Activated T-cell treated with anti-CD3 and anti-CD28 coated beads, Interleukin-2, amount 50 U/mL, for 48 hours (primary cell): ENCODE measurements at regions not wholly inside any gene's neighbourhood (a gene's known extent, or its start where the extent isn't known, plus 50 kb on each side); places are given as distances from the start of the nearest gene placed in this dataset.

ENCODE experiments used
- DNase-seq, 2 experiments: peaks; one replicate each; pipeline ENCODE4 v3.0.0-alpha.2; 2020

DNA sequence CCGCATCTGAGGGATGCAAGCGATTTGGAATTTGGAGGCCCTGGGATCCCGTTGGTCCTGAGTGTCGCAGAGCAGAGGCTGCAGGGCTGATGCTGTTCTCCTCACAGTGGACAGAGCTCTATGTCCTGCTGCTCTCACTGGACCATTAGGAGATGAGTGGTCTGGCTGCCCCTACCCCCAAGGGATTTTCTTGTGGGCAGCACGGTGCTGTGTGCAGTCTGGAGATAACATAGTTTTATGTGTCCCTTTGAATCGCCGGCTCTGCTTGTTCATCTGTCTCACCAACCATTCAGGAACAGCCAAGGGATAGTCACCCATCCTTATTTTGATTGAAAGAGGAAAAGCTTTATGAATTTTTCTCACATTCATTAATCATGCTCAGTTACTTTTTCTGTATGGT, 49.9 kb downstream of the CHRM3 start:
- no peak for DNase-seq

DNA sequence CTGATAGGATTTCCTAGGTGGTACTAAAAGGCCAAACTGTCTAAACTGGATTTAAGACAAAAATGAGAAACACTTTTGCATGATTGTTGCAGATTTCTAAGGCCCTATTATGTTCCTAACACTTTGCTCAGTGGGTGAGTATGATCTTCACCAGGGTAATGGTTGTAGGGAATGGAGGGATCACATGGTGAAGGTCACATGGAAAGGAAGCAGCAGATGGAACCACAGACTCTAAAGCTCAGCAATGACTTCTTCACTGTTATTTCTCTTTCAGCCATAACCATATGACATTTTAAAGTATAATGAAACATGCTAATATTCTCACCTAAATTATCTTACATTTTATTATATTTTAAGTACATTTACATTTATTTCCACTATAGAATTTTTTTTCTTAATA, 51.5 kb downstream of the CHRM3 start:
- no peak for DNase-seq

DNA sequence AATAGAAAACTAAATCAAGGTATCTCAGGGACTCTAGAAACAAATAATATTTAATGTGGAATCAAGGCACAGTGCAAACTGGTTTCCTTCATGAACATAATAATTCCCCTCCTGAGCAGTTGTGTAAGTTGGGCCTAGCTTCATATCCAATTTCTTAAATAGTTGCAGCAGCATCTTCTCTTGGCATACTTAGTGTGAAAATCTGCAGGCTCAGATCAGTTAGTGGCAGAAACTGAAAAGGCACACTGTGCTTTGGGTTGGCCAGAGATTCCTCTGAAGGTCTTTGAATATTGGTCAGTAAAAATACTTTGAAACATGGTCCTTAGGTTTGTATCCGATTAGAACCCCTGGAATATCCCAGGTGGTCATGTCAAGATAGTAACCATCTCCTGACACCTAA, 52.5 kb downstream of the CHRM3 start:
- no peak for DNase-seq

DNA sequence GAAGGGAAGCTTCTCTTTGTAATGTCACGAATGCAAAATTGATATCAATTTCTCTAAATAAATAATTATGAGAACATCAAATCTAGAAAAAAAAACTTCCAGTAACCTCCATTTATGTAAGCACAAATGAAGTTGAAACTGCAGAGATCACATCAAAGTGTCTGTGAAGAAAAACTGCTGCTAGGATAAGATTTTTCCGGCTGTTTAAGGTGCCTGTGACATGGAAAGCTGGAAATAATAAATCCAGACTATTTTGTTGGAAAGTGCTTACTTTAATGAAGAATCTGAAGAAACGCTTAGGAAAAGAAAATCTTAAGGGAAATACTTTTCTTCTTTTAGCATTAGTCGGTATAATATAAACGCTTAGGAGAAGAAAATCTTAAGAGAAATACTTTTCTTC, 57.0 kb downstream of the CHRM3 start:
- no peak for DNase-seq

DNA sequence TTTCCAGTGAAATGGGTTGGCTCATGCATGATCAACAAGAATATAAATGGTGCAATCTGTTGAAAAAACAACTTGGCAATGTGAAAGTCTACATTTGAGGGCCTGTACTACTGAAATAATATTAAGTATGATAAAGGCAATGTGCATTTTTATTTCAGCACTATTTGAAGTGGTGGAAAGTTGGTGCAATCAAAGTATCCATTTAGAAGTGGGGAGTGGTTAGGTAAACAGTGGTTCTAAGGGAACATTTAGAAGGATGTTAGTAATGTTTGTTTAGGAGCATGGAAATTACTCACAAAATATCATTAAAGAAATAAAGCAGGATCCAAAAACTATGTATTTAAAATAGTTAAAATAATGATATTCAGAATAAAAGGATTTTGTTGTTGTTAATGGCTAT, 60.2 kb downstream of the CHRM3 start:
- no peak for DNase-seq

DNA sequence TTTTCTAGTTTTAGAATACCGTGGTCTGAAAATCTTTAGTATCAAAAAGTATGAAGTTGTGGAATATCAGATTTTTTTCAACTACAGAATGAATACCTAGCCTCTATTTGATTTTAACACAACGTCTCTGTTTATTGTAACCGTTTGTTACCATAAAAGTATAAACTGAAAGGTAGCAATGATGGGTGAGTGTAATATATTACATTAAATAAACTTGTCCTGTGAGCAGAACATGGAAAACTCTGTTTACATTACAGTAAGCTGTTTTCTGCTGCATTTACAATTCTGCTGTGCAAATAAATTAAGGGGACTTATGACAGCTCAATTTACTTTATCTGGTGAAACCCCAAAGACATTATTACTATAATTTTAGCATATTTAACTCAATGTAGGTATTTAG, 62.5 kb downstream of the CHRM3 start:
- DNase-seq: no peak

DNA sequence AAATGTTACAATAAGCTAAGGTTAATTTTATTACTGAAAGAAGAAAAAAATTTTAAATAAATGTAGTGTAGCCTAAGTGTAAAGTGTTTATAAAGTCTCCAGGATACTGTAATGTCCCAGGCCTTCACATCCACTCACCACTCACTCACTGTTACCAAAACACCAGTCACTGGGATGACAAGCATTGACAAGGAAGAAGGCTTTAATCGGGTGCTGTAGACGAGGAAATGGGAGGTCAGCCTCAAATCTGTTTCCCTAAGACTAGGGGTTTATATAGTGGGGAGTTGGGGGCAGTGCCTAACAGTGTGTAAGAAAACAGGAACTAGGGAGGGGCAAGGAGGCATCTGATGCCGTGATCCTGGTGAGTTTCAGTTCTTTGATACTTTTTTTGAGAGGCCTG, 69.4 kb downstream of the CHRM3 start:
- DNase-seq: no peak

DNA sequence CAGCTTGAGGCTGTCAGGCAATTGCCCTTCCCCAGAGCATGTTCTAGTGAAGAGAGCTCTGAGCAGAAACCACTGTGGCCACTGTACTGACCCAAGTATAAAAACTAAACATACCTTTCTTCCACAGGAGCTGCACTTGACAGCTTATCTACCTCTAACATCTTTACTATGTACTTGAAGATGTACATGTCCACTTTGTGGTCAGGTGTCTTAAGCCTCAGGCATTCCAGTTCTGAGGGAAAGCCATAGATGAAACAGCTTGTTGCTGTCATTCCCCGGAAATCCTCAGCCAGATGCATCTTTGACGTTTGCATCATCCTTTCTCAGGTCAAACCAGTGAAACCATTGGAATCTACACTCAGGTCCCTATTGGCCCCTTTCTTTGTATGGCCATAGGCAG, 70.4 kb downstream of the CHRM3 start:
- no peak for DNase-seq

DNA sequence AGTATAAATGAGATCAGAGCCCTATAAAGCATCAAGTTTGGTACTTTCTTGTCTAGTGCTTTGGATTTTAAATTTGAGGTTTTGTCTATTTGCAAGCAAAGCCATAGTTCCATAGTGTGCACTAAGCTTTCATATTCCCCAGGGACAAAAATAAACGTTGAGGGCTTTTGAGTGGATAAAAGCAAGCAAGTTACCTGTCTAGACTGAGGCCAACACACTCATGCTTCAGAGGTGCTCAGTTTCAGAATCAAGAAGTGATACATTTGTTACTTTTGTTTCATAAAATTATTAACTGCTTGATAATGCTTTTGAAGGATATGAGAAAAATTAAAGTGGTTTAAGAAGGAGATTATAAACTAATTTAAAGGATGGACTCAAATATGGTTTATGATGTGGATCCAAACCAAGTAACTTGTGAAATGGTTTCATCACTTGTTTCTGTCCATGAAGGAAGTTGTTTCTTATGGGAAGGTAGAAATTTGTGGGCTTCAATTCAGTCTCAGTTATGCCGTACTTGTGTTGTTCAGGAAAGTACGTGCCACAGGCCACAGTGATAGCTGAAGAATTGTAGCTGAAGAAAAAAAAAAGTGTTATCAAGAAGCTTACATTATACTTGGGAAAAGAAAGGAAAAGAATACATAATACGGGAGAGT, 71.2 kb downstream of the CHRM3 start:
- DNase-seq: no peak

DNA sequence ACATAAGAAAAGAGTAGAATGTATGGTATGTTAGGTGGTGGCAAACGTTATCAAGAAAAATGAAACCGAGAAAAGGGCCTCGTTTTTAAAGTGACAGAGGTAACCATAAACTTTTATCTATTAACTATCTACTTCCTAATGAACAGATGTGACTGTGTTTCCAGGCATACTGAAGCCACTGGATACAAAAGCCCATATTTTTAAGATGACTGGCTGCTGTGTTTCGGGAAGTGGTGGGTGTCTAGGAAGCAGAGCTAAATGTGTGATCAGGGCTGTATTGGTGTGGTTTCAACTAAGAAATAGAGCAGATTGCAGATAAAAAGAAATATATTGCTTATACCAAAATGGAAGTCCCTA, 71.8 kb downstream of the CHRM3 start:
- no peak for DNase-seq

DNA sequence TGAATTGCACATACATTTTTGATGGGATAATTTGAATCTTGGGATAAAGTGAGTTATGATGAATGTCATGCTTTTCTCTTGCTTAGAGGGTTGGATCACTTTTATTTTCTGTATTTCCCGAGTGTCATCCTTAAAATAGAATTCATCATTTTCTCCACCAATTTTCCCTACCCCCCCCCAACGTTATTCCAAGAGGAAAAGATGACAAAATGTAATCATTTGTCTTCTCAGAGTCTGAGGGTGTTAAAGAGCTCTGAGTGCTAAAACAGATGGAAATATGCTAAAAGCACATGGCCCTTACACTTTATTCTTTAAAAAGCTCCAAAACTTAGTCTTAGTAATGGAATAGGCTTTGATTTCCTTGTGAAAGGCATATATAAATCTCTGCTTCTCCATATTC, 81.4 kb downstream of the CHRM3 start:
- DNase-seq: no peak

DNA sequence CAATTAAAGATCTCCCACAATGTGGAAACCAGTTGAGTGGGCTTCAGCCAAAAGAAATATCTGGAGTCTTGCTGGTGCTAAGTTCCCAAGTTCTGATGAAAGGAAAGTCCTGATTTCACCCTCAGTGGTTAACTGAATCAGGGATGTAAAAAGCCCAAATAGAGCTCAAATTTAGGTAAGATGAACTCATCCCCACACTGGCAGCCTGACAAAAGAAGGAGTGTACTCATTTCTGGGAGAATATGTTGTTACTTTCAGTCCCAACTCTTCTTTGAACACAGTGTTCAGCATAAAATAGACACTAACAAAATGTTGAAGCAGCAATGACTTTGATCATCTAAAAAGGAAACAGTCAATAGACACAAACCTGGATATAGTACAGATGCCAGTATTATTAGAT, 91.7 kb downstream of the CHRM3 start:
- DNase-seq: no peak

DNA sequence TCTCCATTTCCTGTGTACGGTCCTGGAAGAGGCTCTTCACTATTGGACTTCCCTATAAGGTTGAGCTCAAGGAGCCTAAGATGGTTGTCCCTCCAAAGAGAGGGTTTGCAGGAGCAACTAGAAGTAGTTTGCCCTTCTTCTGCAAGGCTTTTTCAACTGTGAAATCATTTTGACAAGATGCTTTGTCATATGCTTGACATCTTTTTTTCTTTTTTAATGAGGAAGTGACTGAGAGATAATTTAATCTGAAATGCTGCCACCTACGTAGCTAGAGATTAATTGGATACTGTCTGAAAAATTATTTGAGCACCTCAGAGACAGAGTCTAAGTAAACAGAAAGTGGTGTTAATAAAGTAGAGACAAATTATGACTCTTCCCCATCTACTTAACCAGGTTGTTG, 97.0 kb downstream of the CHRM3 start:
- DNase-seq: no peak

DNA sequence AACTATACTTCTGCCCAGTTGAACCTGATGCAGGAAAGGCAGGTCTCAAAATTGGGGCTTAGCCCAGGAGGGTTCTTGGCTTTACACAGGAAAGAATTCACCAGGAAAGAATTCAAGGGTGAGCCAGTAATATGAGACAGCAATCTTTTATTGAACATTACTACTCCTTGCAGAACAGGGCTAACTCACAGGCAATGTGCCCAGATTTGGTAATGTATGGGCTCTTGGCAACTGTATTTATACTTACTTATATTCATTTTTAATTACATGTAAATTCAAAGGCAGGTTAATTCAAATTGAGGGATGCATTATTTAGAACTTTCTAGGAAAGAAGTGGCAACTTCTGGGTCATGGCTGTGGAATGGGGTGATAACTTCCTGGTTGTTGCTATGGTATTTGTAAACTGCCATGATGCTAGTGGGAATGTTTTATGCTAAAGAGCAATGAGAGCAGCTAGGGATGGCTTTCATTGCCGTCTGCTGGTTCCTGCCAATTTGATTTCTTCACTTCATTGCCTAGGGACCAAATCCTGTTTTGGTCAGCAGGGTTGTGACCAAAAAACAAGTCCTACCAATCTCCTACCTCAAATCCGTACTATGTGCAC, 107.5 kb downstream of the CHRM3 start:
- no peak for DNase-seq

DNA sequence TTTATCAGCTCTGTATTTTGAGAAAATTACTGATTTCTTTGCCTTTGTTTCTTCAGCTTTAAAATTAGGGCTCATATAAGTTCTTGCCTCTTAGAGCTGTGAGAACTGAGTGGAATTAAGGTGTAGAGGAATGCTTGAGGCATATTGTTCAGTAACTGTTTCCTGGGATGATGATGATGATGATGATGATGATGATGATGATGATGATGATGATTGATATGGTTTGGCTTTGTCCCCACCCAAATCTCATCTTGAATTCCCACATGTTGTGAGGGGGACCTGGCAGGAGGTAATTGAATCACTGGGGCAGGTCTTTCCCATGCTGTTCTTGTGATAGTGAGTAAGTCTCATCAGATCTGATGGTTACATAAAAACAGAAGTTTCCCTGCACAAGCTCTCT, 118.7 kb downstream of the CHRM3 start:
- no peak for DNase-seq

DNA sequence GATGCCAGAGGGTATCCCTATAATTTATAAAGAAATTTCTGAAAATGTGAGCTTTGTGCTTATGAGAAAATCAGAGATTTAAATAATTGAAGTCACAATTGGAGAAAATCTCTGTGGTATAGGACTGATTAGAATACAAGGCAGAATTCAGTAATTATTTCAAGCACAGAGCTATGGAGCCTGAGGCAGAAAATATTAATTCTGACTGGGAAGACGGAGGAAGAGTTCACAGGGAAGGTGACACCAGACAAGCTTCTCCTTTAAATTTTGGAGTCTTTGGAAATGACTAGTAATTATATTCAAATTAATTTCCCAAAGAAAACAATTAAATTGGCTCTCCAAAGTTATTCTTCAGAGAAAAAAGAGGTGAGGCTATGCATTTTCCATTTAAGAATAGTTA, 121.5 kb downstream of the CHRM3 start:
- DNase-seq: no peak

DNA sequence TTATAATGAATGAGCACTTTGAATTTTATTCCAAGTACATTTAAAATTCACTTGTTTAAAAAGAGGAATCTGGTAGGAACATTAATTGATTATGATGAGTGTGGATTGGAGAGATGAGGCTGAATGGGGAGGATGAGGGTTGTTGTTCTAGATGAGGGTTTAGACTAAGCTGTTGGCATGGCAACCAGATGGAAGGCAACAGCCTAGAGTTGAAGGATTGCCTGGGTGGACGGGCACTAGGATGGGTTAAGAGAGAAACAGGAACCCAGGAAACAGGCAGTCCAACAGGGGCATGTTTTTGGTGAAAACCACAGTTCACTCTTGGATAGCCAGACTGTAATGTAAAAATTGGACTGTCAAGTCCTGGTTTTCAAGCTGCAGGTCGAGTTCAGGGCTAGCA, 125.5 kb downstream of the CHRM3 start:
- no peak for DNase-seq

DNA sequence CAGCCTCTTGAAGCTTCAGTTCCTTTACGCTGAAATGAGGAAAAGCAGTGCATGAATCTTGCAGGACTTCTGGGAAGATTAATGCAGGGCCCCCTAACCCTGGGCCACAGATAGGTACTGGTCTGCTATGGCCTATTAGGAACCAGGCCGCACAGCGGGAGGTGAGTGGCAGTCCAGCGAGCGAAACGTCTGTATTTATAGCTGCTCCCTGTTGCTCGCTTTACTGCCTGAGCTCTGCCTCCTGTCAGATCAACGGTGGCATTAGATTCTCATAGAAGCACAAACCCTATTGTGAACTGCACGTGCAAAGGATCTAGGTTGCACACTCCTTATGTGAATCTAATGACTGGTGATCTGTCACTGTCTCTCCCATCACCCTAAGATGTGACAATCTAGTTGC, 130.2 kb downstream of the CHRM3 start:
- no peak for DNase-seq

DNA sequence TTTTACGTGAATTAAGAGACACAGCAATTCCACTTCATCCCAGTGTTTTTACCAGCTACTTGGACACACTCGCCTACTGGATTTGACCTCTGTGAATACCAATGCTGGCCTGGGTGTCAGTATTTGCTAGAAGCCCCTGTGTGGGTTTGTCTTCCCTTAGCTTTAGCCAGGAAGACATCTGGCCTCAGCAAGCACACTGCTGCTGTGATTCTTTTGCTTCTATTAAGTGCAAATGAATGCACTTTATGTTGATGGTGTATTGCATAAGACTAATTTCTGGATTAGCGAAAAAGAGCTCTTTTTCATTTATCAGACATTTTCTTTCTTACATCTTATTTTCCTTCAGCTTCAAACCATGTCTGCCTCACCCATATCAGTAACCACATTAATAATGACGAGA, 140.0 kb downstream of the CHRM3 start:
- DNase-seq: no peak

DNA sequence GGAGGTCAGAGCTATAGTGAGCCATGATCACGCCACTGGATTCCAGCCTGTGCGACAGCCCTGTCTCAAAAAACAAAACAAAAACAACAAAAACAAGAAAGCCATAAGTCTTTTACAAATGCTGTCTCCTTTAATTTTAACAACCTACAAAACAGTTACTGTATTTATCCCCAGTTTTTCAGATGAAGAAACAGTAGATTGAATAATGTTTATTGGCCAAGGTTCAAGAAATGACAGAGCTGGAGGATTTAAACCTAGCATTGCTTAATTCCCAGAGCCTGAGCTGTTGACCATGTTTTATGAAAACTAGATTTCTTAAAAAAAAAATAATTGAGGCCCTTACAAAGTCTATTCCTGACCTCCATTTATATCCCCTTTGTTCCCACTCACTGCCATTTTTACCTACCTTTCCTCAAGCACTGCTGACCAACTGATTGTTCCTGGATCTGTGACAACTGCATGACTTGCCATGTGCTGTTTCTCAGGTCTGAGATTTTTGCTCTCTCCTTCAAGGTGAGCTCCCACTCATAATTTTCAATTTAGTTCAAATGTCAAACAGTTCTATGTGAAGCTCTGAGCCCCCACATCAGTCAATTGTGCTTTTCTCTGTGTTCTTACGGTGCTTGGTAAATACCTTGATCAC, 140.8 kb downstream of the CHRM3 start:
- no peak for DNase-seq

DNA sequence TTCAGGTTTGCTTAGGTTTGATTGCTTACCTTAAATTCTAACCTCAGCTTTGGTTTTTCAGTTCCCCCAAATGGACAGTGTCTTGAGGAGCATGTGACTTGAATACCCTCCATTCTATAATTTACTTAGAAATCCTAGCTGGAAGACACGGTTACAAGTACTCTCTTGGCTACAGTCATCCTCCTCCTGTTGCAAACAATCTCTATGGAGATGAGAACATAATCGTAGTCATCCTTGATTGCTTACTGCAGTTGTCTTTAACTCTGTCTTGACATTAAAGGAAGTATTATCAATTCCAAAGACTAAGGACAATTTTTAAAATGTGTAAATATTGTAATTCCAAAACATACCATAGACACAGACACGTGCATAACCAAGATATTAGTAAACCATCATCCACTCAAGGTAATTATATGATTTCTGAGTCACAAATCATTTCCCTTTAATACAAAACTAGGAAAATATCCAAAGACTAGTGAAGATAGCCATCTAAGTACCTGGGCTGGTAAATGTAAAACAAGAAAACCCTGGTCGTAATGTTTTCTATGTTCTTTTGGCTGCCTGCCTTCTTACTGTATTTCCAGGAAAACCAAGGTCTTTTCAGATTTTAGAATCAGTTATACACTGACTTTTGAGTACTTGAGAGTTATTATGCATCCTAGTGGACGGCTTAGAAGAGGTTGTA, 149.9 kb downstream of the CHRM3 start:
- DNase-seq: no peak

DNA sequence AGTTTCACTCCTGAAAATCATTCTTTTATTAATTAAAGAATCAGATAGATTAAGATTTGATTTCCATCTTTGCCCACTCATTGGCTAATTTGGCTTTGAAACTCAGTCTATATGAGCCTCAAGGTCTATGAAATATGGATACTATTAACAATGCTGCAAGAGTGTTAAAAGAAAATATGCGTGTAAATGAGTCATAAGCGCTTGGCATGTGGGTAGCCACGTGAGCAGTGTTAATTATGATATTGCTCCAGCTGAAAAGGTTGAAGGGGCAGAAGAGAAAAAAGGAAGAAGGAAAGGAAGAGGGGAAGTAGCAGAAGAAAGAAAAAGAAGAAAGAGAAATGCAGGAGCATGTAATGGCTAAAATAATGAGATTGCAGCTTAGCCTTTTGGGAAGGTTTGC, 151.4 kb downstream of the CHRM3 start:
- DNase-seq: no peak

DNA sequence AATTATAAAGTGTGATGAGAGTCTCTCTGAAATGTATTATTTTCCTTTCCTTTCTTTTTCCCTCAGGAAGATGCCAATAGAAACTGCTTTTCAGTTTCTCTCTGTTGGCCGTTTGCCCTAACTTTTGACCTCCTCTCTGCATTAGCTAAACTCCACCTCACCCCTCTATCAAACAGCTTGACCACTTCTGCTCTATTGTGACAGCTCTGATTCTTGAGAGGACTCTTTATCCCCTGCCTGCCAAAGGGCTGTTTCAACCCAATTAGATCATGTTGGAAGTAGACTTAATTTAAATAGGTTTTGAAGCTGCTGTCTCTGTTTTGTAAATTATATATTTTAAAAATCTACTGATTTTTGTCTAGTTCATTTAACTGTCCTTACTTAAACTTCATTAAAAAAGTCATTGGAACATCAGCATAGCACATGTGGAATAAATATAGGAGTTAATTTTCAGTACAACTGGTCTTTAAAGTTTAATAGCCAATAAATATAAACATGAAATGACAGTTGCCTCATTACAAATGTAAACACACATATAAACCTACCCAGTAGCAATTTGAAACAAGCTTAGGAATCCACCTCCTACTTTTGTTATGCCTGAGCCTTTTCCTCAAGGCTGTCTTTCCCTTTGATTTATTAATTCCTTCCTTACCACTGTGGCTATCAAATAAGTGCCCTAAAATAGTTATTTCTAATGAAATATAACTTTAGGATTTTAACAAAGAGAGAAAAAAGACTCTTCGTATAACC, 152.0 kb downstream of the CHRM3 start:
- DNase-seq: no peak

DNA sequence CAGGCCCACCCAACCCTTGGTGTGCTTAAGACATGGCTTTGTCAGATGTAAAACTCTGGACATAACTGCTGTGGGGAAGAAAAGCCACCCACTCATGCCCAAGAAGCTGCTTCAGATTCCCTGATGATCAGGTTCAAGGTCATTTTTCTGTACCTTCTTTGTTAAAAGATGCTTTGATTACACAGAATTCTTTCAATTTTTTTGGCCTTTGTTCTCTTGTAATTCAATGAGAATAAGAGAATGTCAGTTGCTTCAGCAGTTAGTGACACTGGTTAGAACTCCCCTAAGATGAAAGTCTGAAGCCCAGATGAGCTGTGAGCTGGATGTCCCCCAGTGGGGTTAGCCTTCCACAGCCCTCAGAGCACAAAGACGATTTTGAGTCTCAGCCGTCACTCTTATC, 152.7 kb downstream of the CHRM3 start:
- no peak for DNase-seq
